Gastrocnemius medialis (tissue), 4 donors: ENCODE measurements at regions not wholly inside any gene's neighbourhood (a gene's known extent, or its start where the extent isn't known, plus 50 kb on each side); places are given as distances from the start of the nearest gene placed in this dataset.

Experiments
- ATAC-seq, 2 donors: fragments of 150-250 bp; one replicate each; pipeline ENCODE4 v1.9.1; 2016
- DNase-seq, 2 donors: peaks; one replicate each; pipeline ENCODE4 v3.0.0-alpha.2; 2019
- H3K27ac ChIP-seq, 4 donors: fragments of 200-600 bp; sonication (generic); 1 replicate in 1 of 4; 2 replicates in 3 of 4; pipeline ENCODE4 v1.5.1; 2016 to 2018; ENCODE audit warnings: mild to moderate bottlenecking in 2 of 4, moderate library complexity in 1 of 4
- H3K27me3 ChIP-seq, 3 donors: fragments of 200-600 bp; sonication (generic) in 2 of 3; 1 replicate in 1 of 3; 2 replicates in 2 of 3; pipeline versions ENCODE4 v1.5.1 to v1.6.0; 2016 to 2019; ENCODE audit warnings: mild to moderate bottlenecking in 1 of 3, moderate library complexity in 1 of 3
- H3K36me3 ChIP-seq, 2 donors: fragments of 200-600 bp; sonication (generic) in 1 of 2; one replicate each; pipeline ENCODE4 v1.5.1; 2017 to 2018
- H3K4me1 ChIP-seq, 2 donors: fragments of 200-600 bp; sonication (generic) in 1 of 2; one replicate each; pipeline ENCODE4 v1.5.1; 2016 to 2017; ENCODE audit warnings: mild to moderate bottlenecking in 2 of 2
- H3K4me3 ChIP-seq, 4 donors: fragments of 200-600 bp; sonication (generic) in 3 of 4; 1 replicate in 1 of 4; 2 replicates in 3 of 4; pipeline ENCODE4 v1.5.1; 2016 to 2019; ENCODE audit warnings: mild to moderate bottlenecking in 2 of 4
- H3K9me3 ChIP-seq, 3 donors: fragments of 200-600 bp; sonication (generic) in 2 of 3; 1 replicate in 1 of 3; 2 replicates in 2 of 3; pipeline ENCODE4 v1.5.1; 2016 to 2019
- POLR2A ChIP-seq, 2 donors: fragments of 450-650 bp; IDR thresholded peaks; one replicate each; pipeline ENCODE4 v1.6.1; 2017; ENCODE audit warnings: antibody characterized with exemption in 2 of 2, mild to moderate bottlenecking in 2 of 2, moderate library complexity in 2 of 2
- in situ Hi-C, 4 donors: fragments of 200-750 bp; cut with MboI; loops; one replicate each; pipeline versions ENCODE4 v1.15.0 to v1.8.0; 2017; ENCODE audit warnings: low sequenced_read_pairs in 4 of 4
- intact Hi-C: fragments of 100-400 bp; cut with DNase I; formaldehyde crosslinking; loops from one replicate; pipeline ENCODE4 v1.15.1; 2023; ENCODE audit warnings: low total_unique reads
- TF ChIP-seq, protein P1 (sequence below), 5 experiments: fragments of 450-650 bp in 3 of 5; fragments of 200-600 bp in 2 of 5; sonication (generic) in 2 of 5; IDR thresholded peaks in 4 of 5; conservative IDR thresholded peaks in 1 of 5; 1 replicate in 4 of 5; 2 replicates in 1 of 5; pipeline ENCODE4 v1.5.1; 2016 to 2019; ENCODE audit warnings: antibody characterized with exemption in 5 of 5, mild to moderate bottlenecking in 3 of 5, moderate library complexity in 3 of 5

DNA sequence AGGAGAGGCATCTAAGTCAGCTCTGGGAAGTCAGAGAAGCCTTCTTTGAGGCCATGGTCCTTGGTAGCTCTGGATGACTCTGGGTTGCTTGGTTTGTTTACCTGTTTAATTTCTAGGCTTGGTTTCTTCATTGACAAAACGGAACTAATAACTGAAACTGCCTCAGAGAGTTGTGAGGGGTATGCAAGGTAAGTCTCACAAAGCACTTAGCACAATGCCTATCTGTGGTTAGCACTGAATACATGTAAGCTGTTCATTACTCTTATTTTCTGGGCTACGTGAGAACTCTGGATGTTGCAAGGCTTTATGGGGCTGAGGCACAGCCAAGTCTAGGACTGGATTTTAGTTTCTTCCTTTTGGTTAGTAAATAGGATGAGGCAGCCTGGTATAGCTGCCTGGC is 225.8 kb upstream of the NCAM1 start:
- TF ChIP-seq, protein P1, sequence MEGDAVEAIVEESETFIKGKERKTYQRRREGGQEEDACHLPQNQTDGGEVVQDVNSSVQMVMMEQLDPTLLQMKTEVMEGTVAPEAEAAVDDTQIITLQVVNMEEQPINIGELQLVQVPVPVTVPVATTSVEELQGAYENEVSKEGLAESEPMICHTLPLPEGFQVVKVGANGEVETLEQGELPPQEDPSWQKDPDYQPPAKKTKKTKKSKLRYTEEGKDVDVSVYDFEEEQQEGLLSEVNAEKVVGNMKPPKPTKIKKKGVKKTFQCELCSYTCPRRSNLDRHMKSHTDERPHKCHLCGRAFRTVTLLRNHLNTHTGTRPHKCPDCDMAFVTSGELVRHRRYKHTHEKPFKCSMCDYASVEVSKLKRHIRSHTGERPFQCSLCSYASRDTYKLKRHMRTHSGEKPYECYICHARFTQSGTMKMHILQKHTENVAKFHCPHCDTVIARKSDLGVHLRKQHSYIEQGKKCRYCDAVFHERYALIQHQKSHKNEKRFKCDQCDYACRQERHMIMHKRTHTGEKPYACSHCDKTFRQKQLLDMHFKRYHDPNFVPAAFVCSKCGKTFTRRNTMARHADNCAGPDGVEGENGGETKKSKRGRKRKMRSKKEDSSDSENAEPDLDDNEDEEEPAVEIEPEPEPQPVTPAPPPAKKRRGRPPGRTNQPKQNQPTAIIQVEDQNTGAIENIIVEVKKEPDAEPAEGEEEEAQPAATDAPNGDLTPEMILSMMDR (IDR thresholded peaks at IDR 0.05 in 4 of 5, conservative IDR thresholded peaks at IDR 0.05 in 1 of 5): no peak
- no peak for TF ChIP-seq POLR2A (IDR thresholded peaks at IDR 0.05)
- Histone ChIP-seq H3K9me3 (no peaks in the 10 kb centered on the region), H3K4me3 (no peak overlapping the region), H3K4me1 (no peaks in the 10 kb centered on the region), H3K27me3 (no peaks in the 10 kb centered on the region), H3K36me3 (no peaks in the 10 kb centered on the region), H3K27ac (no peak overlapping the region)
- in situ Hi-C loops (no loop called here), intact Hi-C loops (no loop called here)
- ATAC-seq (no peak), DNase-seq (no peak)

DNA sequence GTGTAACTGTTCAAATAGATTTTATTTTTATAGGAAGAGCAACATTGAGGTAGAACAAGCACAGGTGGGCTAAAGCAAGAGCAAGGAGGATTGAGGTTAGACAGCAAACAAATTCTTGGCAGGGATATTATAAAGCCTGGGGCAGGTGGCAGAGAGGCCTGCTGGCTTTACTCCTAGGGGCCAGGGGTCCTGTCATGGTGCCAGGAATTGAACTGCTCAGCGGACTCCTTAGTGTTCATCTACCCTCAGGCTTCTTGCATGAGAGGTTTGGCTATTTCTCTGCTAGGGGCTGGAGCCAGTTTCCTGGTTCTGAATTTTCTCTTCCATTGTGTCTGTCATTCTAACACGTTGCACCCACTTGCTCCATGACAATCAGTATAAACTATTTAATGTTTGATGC is 217.2 kb upstream of the NCAM1 start:
- no peaks in the 10 kb centered on the region for H3K9me3 ChIP-seq
- H3K4me1 ChIP-seq: peaks cover 0 to 6% of the 10 kb centered on the region in 2 donors
- no peak for ATAC-seq
- H3K27ac ChIP-seq: no peak overlapping the region
- DNase-seq: no peak
- no peak for TF ChIP-seq POLR2A (IDR thresholded peaks at IDR 0.05)
- TF ChIP-seq, protein P1 (IDR thresholded peaks at IDR 0.05 in 4 of 5, conservative IDR thresholded peaks at IDR 0.05 in 1 of 5): no peak
- no peak overlapping the region for H3K4me3 ChIP-seq
- in situ Hi-C loops: no loop called here
- H3K36me3 ChIP-seq: no peaks in the 10 kb centered on the region
- H3K27me3 ChIP-seq: no peaks in the 10 kb centered on the region
- intact Hi-C loops: no loop called here

DNA sequence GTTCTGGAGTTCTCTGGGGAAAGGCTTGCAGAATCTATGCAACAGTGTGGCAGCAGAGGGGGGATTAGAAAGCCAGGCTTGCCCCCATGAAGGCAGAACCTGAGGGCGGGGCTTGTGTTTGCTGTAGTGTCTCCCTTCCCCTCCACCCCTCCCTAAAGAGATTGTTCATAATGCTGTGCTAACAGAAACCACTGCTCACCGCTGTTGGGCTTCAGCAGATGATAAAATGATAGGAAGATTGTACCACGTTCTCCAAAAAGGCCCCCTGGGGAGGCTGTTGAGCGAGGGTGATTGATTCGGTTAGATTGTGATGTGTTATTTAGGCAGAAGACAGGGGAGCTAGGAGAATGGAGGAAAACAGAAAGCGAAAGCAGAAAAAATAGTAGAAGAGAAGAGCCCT is 215.2 kb upstream of the NCAM1 start:
- in situ Hi-C loops (no loop called here), intact Hi-C loops (no loop called here)
- H3K27ac ChIP-seq: no peak overlapping the region
- DNase-seq (no peak), ATAC-seq (no peak)
- peaks cover 0 to 8% of the 10 kb centered on the region in 2 donors for H3K4me1 ChIP-seq
- no peaks in the 10 kb centered on the region for H3K36me3 ChIP-seq
- H3K4me3 ChIP-seq: no peak overlapping the region
- H3K9me3 ChIP-seq: no peaks in the 10 kb centered on the region
- TF ChIP-seq, protein P1 (IDR thresholded peaks at IDR 0.05 in 4 of 5, conservative IDR thresholded peaks at IDR 0.05 in 1 of 5): no peak
- no peak for TF ChIP-seq POLR2A (IDR thresholded peaks at IDR 0.05)
- no peaks in the 10 kb centered on the region for H3K27me3 ChIP-seq

DNA sequence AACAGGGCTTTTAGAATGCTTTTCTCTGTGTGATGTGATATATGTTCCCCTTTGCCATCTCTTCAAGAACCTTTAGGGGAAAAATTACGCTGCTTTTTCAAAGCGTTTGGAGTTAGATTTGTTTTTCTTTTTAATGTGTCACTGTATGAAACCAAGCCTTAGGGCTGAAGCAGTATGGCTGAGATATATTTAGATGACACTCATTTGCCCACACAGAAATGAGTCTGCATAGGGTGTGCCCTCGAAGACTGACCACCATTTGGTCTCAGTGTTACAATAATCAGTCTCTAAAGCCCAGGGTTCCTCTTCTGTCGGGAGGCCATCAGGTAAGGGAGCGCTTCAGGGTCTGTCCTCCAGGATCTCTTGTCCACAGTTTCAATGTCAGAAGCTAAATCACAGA is 213.0 kb upstream of the NCAM1 start:
- Histone ChIP-seq H3K27ac (no peak overlapping the region), H3K9me3 (no peaks in the 10 kb centered on the region), H3K27me3 (no peaks in the 10 kb centered on the region), H3K36me3 (no peaks in the 10 kb centered on the region), H3K4me3 (no peak overlapping the region), H3K4me1 (peaks cover 2 to 15% of the 10 kb centered on the region in 2 donors)
- in situ Hi-C loops: no loop called here
- DNase-seq: no peak
- no peak for TF ChIP-seq POLR2A (IDR thresholded peaks at IDR 0.05)
- TF ChIP-seq, protein P1 (IDR thresholded peaks at IDR 0.05 in 4 of 5, conservative IDR thresholded peaks at IDR 0.05 in 1 of 5): no peak
- intact Hi-C loops: no loop called here
- ATAC-seq: no peak
